T-helper 1 cell treated with Interleukin-12 subunit alpha and Interleukin-12 subunit beta and Interleukin-4 antibody, amounts not matched to agents 30 μg/mL and 1 μg/mL, for 36 hours (primary cell): ENCODE measurements at regions not wholly inside any gene's neighbourhood (a gene's known extent, or its start where the extent isn't known, plus 50 kb on each side); places are given as distances from the start of the nearest gene placed in this dataset.
"Not testable (repeated sequence)": the region's sequence is repeated elsewhere in the genome, so short reads cannot be mapped to it uniquely, and the experiment has no call there.

Experiments
- H3K27ac Mint-ChIP-seq: one replicate; pipeline ENCODE4 v1.8.0; 2021; ENCODE audit warnings: mild to moderate bottlenecking, mixed read lengths
- H3K27me3 Mint-ChIP-seq: one replicate; pipeline ENCODE4 v1.8.0; 2021; ENCODE audit warnings: low read depth, mixed read lengths
- H3K36me3 Mint-ChIP-seq: one replicate; pipeline ENCODE4 v1.8.0; 2021; ENCODE audit warnings: low read depth, mixed read lengths
- H3K4me1 Mint-ChIP-seq: one replicate; pipeline ENCODE4 v1.8.0; 2021; ENCODE audit warnings: low read depth, mixed read lengths
- H3K4me3 Mint-ChIP-seq: one replicate; pipeline ENCODE4 v1.8.0; 2021; ENCODE audit warnings: mild to moderate bottlenecking, moderate library complexity, mixed read lengths
- H3K9me3 Mint-ChIP-seq: one replicate; pipeline ENCODE4 v1.8.0; 2021; ENCODE audit warnings: mixed read lengths

GRCh38 chr16:29355339-29356059, 51.0 kb downstream of the NPIPB11 start:
- H3K4me3 Mint-ChIP-seq, H3K27me3 Mint-ChIP-seq, H3K36me3 Mint-ChIP-seq, H3K9me3 Mint-ChIP-seq, H3K4me1 Mint-ChIP-seq, H3K27ac Mint-ChIP-seq: not testable (repeated sequence)

- not testable (repeated sequence) for H3K27ac Mint-ChIP-seq, H3K4me1 Mint-ChIP-seq, H3K36me3 Mint-ChIP-seq, H3K27me3 Mint-ChIP-seq, H3K9me3 Mint-ChIP-seq, H3K4me3 Mint-ChIP-seq
These were observed 52.1 kb downstream of the NPIPB11 start for GRCh38 chr16:29354449-29354848.

- H3K9me3 Mint-ChIP-seq, H3K27ac Mint-ChIP-seq: not testable (repeated sequence)
These were observed 53.9 kb downstream of the NPIPB11 start for GRCh38 chr16:29352617-29352999.

GRCh38 chr16:29351970-29352616, 54.4 kb downstream of the NPIPB11 start:
- not testable (repeated sequence) for H3K9me3 Mint-ChIP-seq, H3K27ac Mint-ChIP-seq, H3K4me3 Mint-ChIP-seq, H3K4me1 Mint-ChIP-seq, H3K36me3 Mint-ChIP-seq, H3K27me3 Mint-ChIP-seq

More at GRCh38 chr16:29352617-29352999, 53.9 kb downstream of the NPIPB11 start:
- not testable (repeated sequence) for H3K4me3 Mint-ChIP-seq, H3K4me1 Mint-ChIP-seq, H3K36me3 Mint-ChIP-seq, H3K27me3 Mint-ChIP-seq

GRCh38 chr16:29351271-29351969, 55.1 kb downstream of the NPIPB11 start:
- H3K27me3 Mint-ChIP-seq, H3K9me3 Mint-ChIP-seq, H3K27ac Mint-ChIP-seq, H3K36me3 Mint-ChIP-seq, H3K4me3 Mint-ChIP-seq, H3K4me1 Mint-ChIP-seq: not testable (repeated sequence)

GRCh38 chr16:29349966-29350365, 56.5 kb downstream of the NPIPB11 start:
- H3K4me3 Mint-ChIP-seq, H3K36me3 Mint-ChIP-seq, H3K27ac Mint-ChIP-seq, H3K9me3 Mint-ChIP-seq, H3K27me3 Mint-ChIP-seq, H3K4me1 Mint-ChIP-seq: not testable (repeated sequence)

GRCh38 chr16:29348748-29349147, 57.8 kb downstream of the NPIPB11 start:
- not testable (repeated sequence) for H3K9me3 Mint-ChIP-seq, H3K27ac Mint-ChIP-seq

GRCh38 chr16:29348123-29348690, 58.3 kb downstream of the NPIPB11 start:
- not testable (repeated sequence) for H3K27ac Mint-ChIP-seq, H3K4me1 Mint-ChIP-seq, H3K9me3 Mint-ChIP-seq, H3K36me3 Mint-ChIP-seq, H3K27me3 Mint-ChIP-seq, H3K4me3 Mint-ChIP-seq

More at GRCh38 chr16:29348748-29349147, 57.8 kb downstream of the NPIPB11 start:
- H3K4me1 Mint-ChIP-seq, H3K4me3 Mint-ChIP-seq, H3K27me3 Mint-ChIP-seq, H3K36me3 Mint-ChIP-seq: not testable (repeated sequence)

- not testable (repeated sequence) for H3K9me3 Mint-ChIP-seq, H3K4me3 Mint-ChIP-seq, H3K36me3 Mint-ChIP-seq, H3K27ac Mint-ChIP-seq, H3K27me3 Mint-ChIP-seq, H3K4me1 Mint-ChIP-seq
These were observed 59.5 kb downstream of the NPIPB11 start for GRCh38 chr16:29346796-29347580.

GRCh38 chr16:29346203-29346602, 60.3 kb downstream of the NPIPB11 start:
- H3K4me3 Mint-ChIP-seq, H3K4me1 Mint-ChIP-seq, H3K27ac Mint-ChIP-seq, H3K27me3 Mint-ChIP-seq, H3K9me3 Mint-ChIP-seq, H3K36me3 Mint-ChIP-seq: not testable (repeated sequence)

- H3K9me3 Mint-ChIP-seq, H3K27me3 Mint-ChIP-seq: not testable (repeated sequence)
These were observed 63.6 kb downstream of the NPIPB11 start for GRCh38 chr16:29342937-29343336.

GRCh38 chr16:29340779-29341438, 65.6 kb downstream of the NPIPB11 start:
- not testable (repeated sequence) for H3K4me3 Mint-ChIP-seq, H3K4me1 Mint-ChIP-seq, H3K27me3 Mint-ChIP-seq, H3K36me3 Mint-ChIP-seq, H3K27ac Mint-ChIP-seq, H3K9me3 Mint-ChIP-seq

More at GRCh38 chr16:29342937-29343336, 63.6 kb downstream of the NPIPB11 start:
- not testable (repeated sequence) for H3K27ac Mint-ChIP-seq, H3K4me1 Mint-ChIP-seq, H3K4me3 Mint-ChIP-seq, H3K36me3 Mint-ChIP-seq

- H3K9me3 Mint-ChIP-seq, H3K4me1 Mint-ChIP-seq, H3K27ac Mint-ChIP-seq, H3K4me3 Mint-ChIP-seq, H3K27me3 Mint-ChIP-seq, H3K36me3 Mint-ChIP-seq: not testable (repeated sequence)
These were observed 66.3 kb downstream of the NPIPB11 start for GRCh38 chr16:29340235-29340634.
